Chondrocyte (in vitro differentiated cells): ENCODE measurements at regions not wholly inside any gene's neighbourhood (a gene's known extent, or its start where the extent isn't known, plus 50 kb on each side); places are given as distances from the start of the nearest gene placed in this dataset.
A peak's percentile ranks its signal among the peaks of the same experiment; 100 is the strongest.

Experiments
- DNase-seq: peaks from one replicate; pipeline ENCODE4 v3.0.0; 2021; ENCODE audit warnings: mixed read lengths, low spot score
- H3K27ac Mint-ChIP-seq: one replicate; pipeline ENCODE4 v1.8.0; 2021; ENCODE audit warnings: mild to moderate bottlenecking, moderate library complexity, mixed read lengths; ENCODE audit not compliant: unreplicated experiment
- H3K27me3 Mint-ChIP-seq: 2 replicates; pipeline ENCODE4 v1.8.0; 2021; ENCODE audit warnings: low read depth, mixed read lengths
- H3K36me3 Mint-ChIP-seq: 2 replicates; pipeline ENCODE4 v1.8.0; 2021; ENCODE audit warnings: low read depth, mixed read lengths
- H3K4me1 Mint-ChIP-seq: 2 replicates; pipeline ENCODE4 v1.8.0; 2021; ENCODE audit warnings: low read depth, mild to moderate bottlenecking, mixed read lengths
- H3K4me3 Mint-ChIP-seq: one replicate; pipeline ENCODE4 v1.8.0; 2021; ENCODE audit warnings: mild to moderate bottlenecking, moderate library complexity, mixed read lengths; ENCODE audit not compliant: unreplicated experiment
- H3K9me3 Mint-ChIP-seq: 2 replicates; pipeline ENCODE4 v1.8.0; 2021; ENCODE audit warnings: low read depth, mixed read lengths
- TF ChIP-seq, protein P1 (sequence below): fragments of 200-600 bp; sonication (generic); IDR thresholded peaks from 2 replicates; pipeline ENCODE4 v1.5.0; 2021; ENCODE audit warnings: antibody characterized with exemption, mild to moderate bottlenecking, moderate library complexity

DNA sequence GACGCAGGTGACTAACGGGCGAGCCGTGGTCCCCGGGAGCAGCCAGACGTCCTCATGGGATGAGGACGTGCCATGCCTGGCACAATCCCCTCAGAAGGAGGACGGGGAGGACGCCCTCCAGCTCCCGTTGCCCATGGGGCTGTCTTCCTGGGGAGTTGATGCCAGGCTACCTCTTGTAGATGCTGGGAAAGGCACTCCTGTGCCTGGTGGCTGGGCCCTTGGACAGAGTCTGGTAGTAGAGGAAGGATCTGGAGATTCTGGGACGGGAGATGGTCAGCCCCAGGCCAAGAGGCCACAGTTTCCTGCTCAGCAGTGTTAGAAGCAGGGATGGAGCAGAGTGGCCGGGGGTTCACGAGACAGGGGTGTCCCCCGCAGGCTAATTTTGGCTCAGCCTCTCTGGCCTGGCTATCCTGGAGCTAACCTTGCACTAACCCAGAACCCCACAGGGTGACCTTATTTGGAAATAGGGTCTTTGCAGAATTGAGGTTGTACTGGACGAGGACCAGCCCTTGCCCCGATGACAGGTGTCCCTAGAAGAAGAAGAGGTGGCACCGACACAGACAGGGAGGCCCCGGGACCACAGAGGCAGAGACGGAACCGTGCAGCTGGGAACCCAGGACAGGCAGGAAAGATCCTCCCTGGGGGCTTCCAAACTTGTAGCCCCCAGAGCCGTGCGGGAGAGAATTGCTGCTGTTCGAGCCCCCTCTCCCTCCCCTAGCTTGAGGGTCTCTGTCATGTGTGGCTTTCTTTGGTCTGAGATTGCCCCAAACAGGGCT, 50.1 kb upstream of the ADRA2C start:
- Mint-ChIP-seq H3K4me3 (no peak overlapping the region), H3K27me3 (peaks cover 36% of the 10 kb centered on the region), H3K9me3 (peaks cover 13% of the 10 kb centered on the region), H3K36me3 (peaks cover 4% of the 10 kb centered on the region), H3K27ac (no peak overlapping the region), H3K4me1 (no peaks in the 10 kb centered on the region)
- peak; percentile 65 for DNase-seq
- TF ChIP-seq, protein P1, sequence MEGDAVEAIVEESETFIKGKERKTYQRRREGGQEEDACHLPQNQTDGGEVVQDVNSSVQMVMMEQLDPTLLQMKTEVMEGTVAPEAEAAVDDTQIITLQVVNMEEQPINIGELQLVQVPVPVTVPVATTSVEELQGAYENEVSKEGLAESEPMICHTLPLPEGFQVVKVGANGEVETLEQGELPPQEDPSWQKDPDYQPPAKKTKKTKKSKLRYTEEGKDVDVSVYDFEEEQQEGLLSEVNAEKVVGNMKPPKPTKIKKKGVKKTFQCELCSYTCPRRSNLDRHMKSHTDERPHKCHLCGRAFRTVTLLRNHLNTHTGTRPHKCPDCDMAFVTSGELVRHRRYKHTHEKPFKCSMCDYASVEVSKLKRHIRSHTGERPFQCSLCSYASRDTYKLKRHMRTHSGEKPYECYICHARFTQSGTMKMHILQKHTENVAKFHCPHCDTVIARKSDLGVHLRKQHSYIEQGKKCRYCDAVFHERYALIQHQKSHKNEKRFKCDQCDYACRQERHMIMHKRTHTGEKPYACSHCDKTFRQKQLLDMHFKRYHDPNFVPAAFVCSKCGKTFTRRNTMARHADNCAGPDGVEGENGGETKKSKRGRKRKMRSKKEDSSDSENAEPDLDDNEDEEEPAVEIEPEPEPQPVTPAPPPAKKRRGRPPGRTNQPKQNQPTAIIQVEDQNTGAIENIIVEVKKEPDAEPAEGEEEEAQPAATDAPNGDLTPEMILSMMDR, result no peak

DNA sequence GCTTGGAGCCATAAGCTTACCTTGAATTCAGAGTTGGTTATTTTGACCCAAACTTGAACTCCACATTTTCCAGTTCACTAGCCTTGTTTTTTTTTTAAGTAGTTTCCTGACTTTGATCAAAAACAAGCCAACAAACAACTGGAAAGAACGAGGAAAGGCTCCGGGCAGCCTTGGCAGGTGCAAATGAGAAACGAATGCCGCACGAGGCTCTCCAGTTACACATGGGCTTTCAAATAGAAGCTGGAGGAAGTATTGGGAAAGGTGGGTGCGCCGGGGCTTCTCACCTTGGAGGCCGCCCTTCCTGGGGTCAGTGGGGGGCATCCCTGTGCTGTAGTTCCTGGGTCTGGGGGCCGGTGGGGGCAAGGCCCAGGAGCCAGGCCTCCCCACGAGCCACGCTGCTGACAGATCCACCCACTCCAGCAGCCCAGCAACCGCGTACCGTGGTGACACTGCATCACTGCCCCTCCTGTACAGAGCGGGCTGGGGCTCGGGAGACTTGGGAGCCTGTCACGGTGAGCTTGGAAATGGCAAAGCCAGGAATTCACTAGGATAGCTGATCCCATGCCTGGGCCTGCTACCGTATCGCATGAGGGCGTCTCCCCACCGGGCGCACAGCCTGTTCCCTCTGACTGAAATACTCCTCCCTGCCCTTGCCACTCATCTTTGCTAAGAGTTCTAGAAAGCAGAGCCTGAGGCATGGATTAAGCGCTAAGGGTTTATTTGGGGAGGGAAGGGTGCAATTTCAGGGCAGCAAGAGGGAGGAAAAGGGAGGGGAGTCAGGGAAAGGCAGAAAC, 50.9 kb upstream of the ADRA2C start:
- H3K27me3 Mint-ChIP-seq, result peaks cover 31% of the 10 kb centered on the region
- peak; percentile 74 for DNase-seq
- peaks cover 13% of the 10 kb centered on the region for H3K9me3 Mint-ChIP-seq
- TF ChIP-seq, protein P1, result no peak
- peaks cover 4% of the 10 kb centered on the region for H3K36me3 Mint-ChIP-seq
- peaks cover under 1% of the 10 kb centered on the region for H3K4me1 Mint-ChIP-seq
- H3K27ac Mint-ChIP-seq, result no peak overlapping the region
- no peak overlapping the region for H3K4me3 Mint-ChIP-seq

DNA sequence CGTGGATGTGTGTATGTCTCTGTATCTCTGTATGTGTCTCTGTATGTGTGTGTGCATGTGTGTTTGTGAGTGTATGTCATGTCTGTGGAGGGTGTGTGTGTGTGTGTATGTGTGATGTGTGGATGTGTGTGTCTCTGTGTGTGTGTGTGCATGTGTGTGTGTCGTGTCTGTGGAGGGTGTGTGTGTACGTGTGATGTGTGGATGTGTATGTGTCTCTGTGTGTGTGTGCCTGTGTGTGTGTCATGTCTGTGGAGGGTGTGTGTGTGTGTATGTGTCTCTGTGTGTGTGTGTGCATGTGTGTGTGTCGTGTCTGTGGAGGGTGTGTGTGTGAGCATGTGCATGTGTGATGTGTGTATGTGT, 51.6 kb upstream of the ADRA2C start:
- Mint-ChIP-seq H3K27me3 (peaks cover 25% of the 10 kb centered on the region), H3K4me3 (no peak overlapping the region), H3K36me3 (peaks cover 4% of the 10 kb centered on the region), H3K27ac (no peak overlapping the region), H3K4me1 (peaks cover 3% of the 10 kb centered on the region), H3K9me3 (peaks cover 13% of the 10 kb centered on the region)
- TF ChIP-seq, protein P1, result no peak
- DNase-seq, result no peak

DNA sequence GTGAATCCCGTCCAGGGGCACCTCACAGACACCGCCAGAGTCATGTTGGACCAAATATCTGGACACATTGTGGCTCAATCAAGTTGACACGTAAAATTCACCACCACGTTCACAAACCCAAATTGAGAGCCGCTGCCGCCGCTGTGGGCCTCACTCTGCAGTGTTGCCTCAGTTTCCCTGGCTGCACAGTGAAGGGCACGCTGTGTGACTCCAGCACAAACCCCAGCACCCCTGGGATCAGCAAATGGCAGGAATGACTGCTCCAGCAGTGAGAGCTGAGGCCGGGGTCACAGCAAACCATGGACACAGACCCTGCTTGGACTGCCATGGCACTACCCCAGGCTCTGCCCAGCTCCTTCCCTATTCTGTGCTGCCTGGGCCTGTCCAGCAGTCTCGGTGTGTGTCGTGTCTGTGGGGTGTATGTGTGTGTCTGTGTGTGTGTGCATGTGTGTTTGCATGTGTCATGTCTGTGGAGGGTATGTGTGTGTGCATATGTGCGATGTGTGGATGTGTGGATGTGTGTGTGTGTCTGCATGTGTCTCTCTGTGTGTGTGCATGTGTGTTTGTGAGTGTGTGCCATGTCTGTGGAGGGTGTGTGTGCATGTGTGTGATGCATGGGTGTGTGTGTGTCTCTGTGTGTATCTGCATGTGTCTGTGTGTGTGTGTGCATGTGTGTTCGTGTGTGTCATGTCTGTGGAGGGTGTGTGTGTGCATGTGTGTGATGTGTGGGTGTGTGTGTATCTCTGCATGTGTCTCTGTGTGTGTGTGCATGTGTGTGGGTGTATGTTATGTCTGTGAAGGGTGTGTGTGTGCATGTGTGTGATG, 52.2 kb upstream of the ADRA2C start:
- Mint-ChIP-seq H3K27ac (no peak overlapping the region), H3K27me3 (peaks cover 21% of the 10 kb centered on the region)
- DNase-seq, result no peak

More for the DNA sequence above, 52.2 kb upstream of the ADRA2C start:
- Mint-ChIP-seq H3K36me3 (peaks cover 3% of the 10 kb centered on the region), H3K9me3 (peaks cover 11% of the 10 kb centered on the region), H3K4me1 (peaks cover 3% of the 10 kb centered on the region), H3K4me3 (no peak overlapping the region)
- TF ChIP-seq, protein P1, result no peak
